HAP-1 (cell line): ENCODE measurements at regions not wholly inside any gene's neighbourhood (a gene's known extent, or its start where the extent isn't known, plus 50 kb on each side); places are given as distances from the start of the nearest gene placed in this dataset.
"Not testable (repeated sequence)": the region's sequence is repeated elsewhere in the genome, so short reads cannot be mapped to it uniquely, and the experiment has no call there.

Source experiments
- DNase-seq, 2 experiments: peaks; one replicate each; pipeline ENCODE4 v3.0.0-alpha.2; 2016 to 2020; ENCODE audit warnings: low spot score in 2 of 2
- H3K27me3 ChIP-seq: fragments of 250-450 bp; sonication (Bioruptor Pico); 2 replicates; pipeline ENCODE4 v1.5.1; 2020; ENCODE audit warnings: low read depth, mild to moderate bottlenecking, moderate library complexity
- H3K36me3 ChIP-seq: fragments of 250-450 bp; sonication (Bioruptor Pico); replicated peaks from 2 replicates; pipeline ENCODE4 v1.5.1; 2020; ENCODE audit warnings: mild to moderate bottlenecking
- H3K4me1 ChIP-seq: fragments of 250-450 bp; sonication (Bioruptor Pico); 2 replicates; pipeline ENCODE4 v1.5.1; 2020; ENCODE audit warnings: mild to moderate bottlenecking
- H3K4me3 ChIP-seq: fragments of 250-450 bp; sonication (Bioruptor Pico); 2 replicates; pipeline ENCODE4 v1.5.1; 2020; ENCODE audit warnings: mild to moderate bottlenecking, moderate library complexity
- H3K9me3 ChIP-seq: fragments of 250-450 bp; sonication (Bioruptor Pico); 2 replicates; pipeline ENCODE4 v1.5.1; 2020; ENCODE audit warnings: mild to moderate bottlenecking, moderate library complexity
- in situ Hi-C: fragments of 300-500 bp; cut with MboI; formaldehyde crosslinking; loops from 3 replicates; pipeline ENCODE4 v1.14.3; 2020; ENCODE audit warnings: low sequenced_read_pairs, inconsistent platforms, mixed read lengths

GRCh38 chr11:86149792-86150191, 80.9 kb upstream of the PICALM start:
- no peaks in the 10 kb centered on the region for H3K4me1 ChIP-seq
- in situ Hi-C loops, result loop anchor here (10.0 kb wide), 1 partner anchor 55 kb away; no protein-coding TSS in a partner anchor
- DNase-seq, result no peak
- H3K4me3 ChIP-seq, result no peak overlapping the region
- H3K27me3 ChIP-seq, result no peaks in the 10 kb centered on the region
- no peaks in the 10 kb centered on the region for H3K9me3 ChIP-seq
- H3K36me3 ChIP-seq, result no peaks in the 10 kb centered on the region

GRCh38 chr11:86148345-86148747, 79.5 kb upstream of the PICALM start:
- H3K9me3 ChIP-seq, result no peaks in the 10 kb centered on the region
- no peak overlapping the region for H3K4me3 ChIP-seq
- no peaks in the 10 kb centered on the region for H3K27me3 ChIP-seq
- no peak for DNase-seq
- H3K4me1 ChIP-seq, result no peaks in the 10 kb centered on the region
- H3K36me3 ChIP-seq, result no peaks in the 10 kb centered on the region
- in situ Hi-C loops, result no loop called here

- no peaks in the 10 kb centered on the region for H3K36me3 ChIP-seq
- H3K4me3 ChIP-seq, result no peak overlapping the region
- H3K27me3 ChIP-seq, result no peaks in the 10 kb centered on the region
- DNase-seq, result no peak
- no peaks in the 10 kb centered on the region for H3K9me3 ChIP-seq
- H3K4me1 ChIP-seq, result no peaks in the 10 kb centered on the region
- in situ Hi-C loops, result no loop called here
These were observed 78.1 kb upstream of the PICALM start for GRCh38 chr11:86147004-86147403.

- no peak for DNase-seq
- Histone ChIP-seq H3K4me3 (no peak overlapping the region), H3K36me3 (no peaks in the 10 kb centered on the region), H3K4me1 (no peaks in the 10 kb centered on the region), H3K27me3 (no peaks in the 10 kb centered on the region), H3K9me3 (no peaks in the 10 kb centered on the region)
- in situ Hi-C loops, result no loop called here
These were observed 76.7 kb upstream of the PICALM start for GRCh38 chr11:86145439-86146156.

- DNase-seq, result no peak
- no peaks in the 10 kb centered on the region for H3K9me3 ChIP-seq
- H3K4me1 ChIP-seq, result no peaks in the 10 kb centered on the region
- in situ Hi-C loops, result no loop called here
- H3K27me3 ChIP-seq, result no peaks in the 10 kb centered on the region
- no peaks in the 10 kb centered on the region for H3K36me3 ChIP-seq
- no peak overlapping the region for H3K4me3 ChIP-seq
These were observed 76.0 kb upstream of the PICALM start for GRCh38 chr11:86144846-86145245.

- H3K4me3 ChIP-seq, in situ Hi-C loops, H3K9me3 ChIP-seq, H3K4me1 ChIP-seq, DNase-seq, H3K27me3 ChIP-seq, H3K36me3 ChIP-seq: not testable (repeated sequence)
These were observed 75.2 kb upstream of the PICALM start for GRCh38 chr11:86144087-86144486.

- Histone ChIP-seq H3K4me1 (no peaks in the 10 kb centered on the region), H3K27me3 (no peaks in the 10 kb centered on the region), H3K4me3 (no peak overlapping the region), H3K9me3 (no peaks in the 10 kb centered on the region), H3K36me3 (no peaks in the 10 kb centered on the region)
- no peak for DNase-seq
- in situ Hi-C loops, result no loop called here
These were observed 74.5 kb upstream of the PICALM start for GRCh38 chr11:86143087-86144030.

- no peak for DNase-seq
- Histone ChIP-seq H3K36me3 (no peaks in the 10 kb centered on the region), H3K27me3 (no peaks in the 10 kb centered on the region), H3K9me3 (no peaks in the 10 kb centered on the region), H3K4me1 (no peaks in the 10 kb centered on the region), H3K4me3 (no peak overlapping the region)
- in situ Hi-C loops, result no loop called here
These were observed 73.3 kb upstream of the PICALM start for GRCh38 chr11:86142170-86142569.

- H3K27me3 ChIP-seq, result no peaks in the 10 kb centered on the region
- in situ Hi-C loops, result no loop called here
- no peak for DNase-seq
- H3K9me3 ChIP-seq, result no peaks in the 10 kb centered on the region
- no peak overlapping the region for H3K4me3 ChIP-seq
- no peaks in the 10 kb centered on the region for H3K4me1 ChIP-seq
- H3K36me3 ChIP-seq, result no peaks in the 10 kb centered on the region
These were observed 72.8 kb upstream of the PICALM start for GRCh38 chr11:86141727-86142126.

- H3K27me3 ChIP-seq, result no peaks in the 10 kb centered on the region
- in situ Hi-C loops, result no loop called here
- H3K4me1 ChIP-seq, result no peaks in the 10 kb centered on the region
- no peak for DNase-seq
- no peaks in the 10 kb centered on the region for H3K36me3 ChIP-seq
- H3K9me3 ChIP-seq, result no peaks in the 10 kb centered on the region
- H3K4me3 ChIP-seq, result no peak overlapping the region
These were observed 71.6 kb upstream of the PICALM start for GRCh38 chr11:86140334-86140990.

- no peaks in the 10 kb centered on the region for H3K9me3 ChIP-seq
- no peaks in the 10 kb centered on the region for H3K4me1 ChIP-seq
- H3K27me3 ChIP-seq, result no peaks in the 10 kb centered on the region
- H3K36me3 ChIP-seq, result no peaks in the 10 kb centered on the region
- in situ Hi-C loops, result no loop called here
- no peak for DNase-seq
- no peak overlapping the region for H3K4me3 ChIP-seq
These were observed 70.1 kb upstream of the PICALM start for GRCh38 chr11:86138958-86139357.

- no peak for DNase-seq
- Histone ChIP-seq H3K27me3 (no peaks in the 10 kb centered on the region), H3K4me1 (no peaks in the 10 kb centered on the region), H3K36me3 (no peaks in the 10 kb centered on the region), H3K4me3 (no peak overlapping the region), H3K9me3 (no peaks in the 10 kb centered on the region)
- in situ Hi-C loops, result no loop called here
These were observed 67.7 kb upstream of the PICALM start for GRCh38 chr11:86136538-86136937.

GRCh38 chr11:86135319-86135714, 66.4 kb upstream of the PICALM start:
- H3K36me3 ChIP-seq, result no peaks in the 10 kb centered on the region
- H3K4me1 ChIP-seq, result no peaks in the 10 kb centered on the region
- DNase-seq, result no peak
- H3K9me3 ChIP-seq, result no peaks in the 10 kb centered on the region
- H3K4me3 ChIP-seq, result no peak overlapping the region
- H3K27me3 ChIP-seq, result no peaks in the 10 kb centered on the region
- in situ Hi-C loops, result no loop called here
